ENCODE measurements at regions not wholly inside any gene's neighbourhood (a gene's known extent, or its start where the extent isn't known, plus 50 kb on each side); places are given as distances from the start of the nearest gene placed in this dataset.

DNA sequence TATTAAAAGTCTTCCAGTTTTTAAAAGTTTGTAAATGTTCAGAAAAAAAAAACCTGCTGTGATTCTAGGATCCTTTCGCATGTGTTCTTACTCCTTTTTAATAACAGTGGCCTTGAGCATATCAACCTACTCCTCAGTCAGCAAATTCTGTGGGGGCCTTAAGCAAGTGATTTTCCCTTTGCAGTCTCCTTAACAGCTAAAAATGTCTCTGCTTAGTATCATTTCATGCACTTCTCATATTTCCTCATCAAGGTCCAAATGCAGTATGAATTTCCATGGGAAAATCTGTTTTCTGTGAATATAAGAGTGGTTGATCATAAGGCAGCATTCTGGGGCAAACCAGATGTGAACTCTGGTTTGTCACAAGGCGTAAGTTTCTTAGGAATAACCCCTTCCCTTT, 2175.1 kb upstream of the PIK3C3 start:
- no peak overlapping the region for H3K4me3 ChIP-seq (IDR thresholded peaks at IDR 0.05; ENCODE audit: insufficient read depth, low read depth, low read length)
- no peak overlapping the region for H3K4me2 ChIP-seq
- no peaks in the 10 kb centered on the region for H3K4me1 ChIP-seq (ENCODE audit: low read depth, poor library complexity, severe bottlenecking)
- no peaks in the 10 kb centered on the region for H3K36me3 ChIP-seq (ENCODE audit: insufficient read depth)
- no peaks in the 10 kb centered on the region for H3K79me2 ChIP-seq (ENCODE audit: insufficient read depth, low read depth)
- TF ChIP-seq, protein P1, sequence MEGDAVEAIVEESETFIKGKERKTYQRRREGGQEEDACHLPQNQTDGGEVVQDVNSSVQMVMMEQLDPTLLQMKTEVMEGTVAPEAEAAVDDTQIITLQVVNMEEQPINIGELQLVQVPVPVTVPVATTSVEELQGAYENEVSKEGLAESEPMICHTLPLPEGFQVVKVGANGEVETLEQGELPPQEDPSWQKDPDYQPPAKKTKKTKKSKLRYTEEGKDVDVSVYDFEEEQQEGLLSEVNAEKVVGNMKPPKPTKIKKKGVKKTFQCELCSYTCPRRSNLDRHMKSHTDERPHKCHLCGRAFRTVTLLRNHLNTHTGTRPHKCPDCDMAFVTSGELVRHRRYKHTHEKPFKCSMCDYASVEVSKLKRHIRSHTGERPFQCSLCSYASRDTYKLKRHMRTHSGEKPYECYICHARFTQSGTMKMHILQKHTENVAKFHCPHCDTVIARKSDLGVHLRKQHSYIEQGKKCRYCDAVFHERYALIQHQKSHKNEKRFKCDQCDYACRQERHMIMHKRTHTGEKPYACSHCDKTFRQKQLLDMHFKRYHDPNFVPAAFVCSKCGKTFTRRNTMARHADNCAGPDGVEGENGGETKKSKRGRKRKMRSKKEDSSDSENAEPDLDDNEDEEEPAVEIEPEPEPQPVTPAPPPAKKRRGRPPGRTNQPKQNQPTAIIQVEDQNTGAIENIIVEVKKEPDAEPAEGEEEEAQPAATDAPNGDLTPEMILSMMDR (conservative IDR thresholded peaks at IDR 0.05; ENCODE audit: low read depth, low read length) = no peak
- no peak overlapping the region for H3K27ac ChIP-seq
- H3K27me3 ChIP-seq (ENCODE audit: insufficient read depth, low read depth) = no peaks in the 10 kb centered on the region
- H4K20me1 ChIP-seq (ENCODE audit: insufficient read depth) = no peaks in the 10 kb centered on the region
- no peak overlapping the region for H3K9ac ChIP-seq
- no peak overlapping the region for H2AFZ ChIP-seq (ENCODE audit: low read depth)

DNA sequence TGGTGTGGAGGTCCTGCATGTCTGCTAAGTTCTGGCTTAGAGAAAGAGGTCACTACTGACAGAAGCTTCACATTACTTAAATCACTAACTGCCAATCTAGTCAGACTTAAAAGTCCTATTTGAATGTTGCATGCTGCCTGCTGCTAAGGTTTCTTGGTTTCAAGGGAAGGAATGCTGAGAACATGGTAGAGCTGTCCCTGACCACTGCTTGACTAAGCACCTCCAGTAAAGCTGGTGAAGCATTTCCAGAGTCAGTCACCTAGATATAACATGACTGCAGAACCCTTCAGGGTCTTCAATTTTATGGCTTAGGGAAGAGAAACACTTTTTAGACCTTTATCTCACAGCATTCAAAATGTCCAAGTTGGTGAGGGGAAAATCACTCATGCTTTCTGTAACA, 2178.3 kb upstream of the PIK3C3 start:
- Histone ChIP-seq H3K27me3 (ENCODE audit: insufficient read depth, low read depth) (no peaks in the 10 kb centered on the region), H3K4me2 (no peak overlapping the region)

DNA sequence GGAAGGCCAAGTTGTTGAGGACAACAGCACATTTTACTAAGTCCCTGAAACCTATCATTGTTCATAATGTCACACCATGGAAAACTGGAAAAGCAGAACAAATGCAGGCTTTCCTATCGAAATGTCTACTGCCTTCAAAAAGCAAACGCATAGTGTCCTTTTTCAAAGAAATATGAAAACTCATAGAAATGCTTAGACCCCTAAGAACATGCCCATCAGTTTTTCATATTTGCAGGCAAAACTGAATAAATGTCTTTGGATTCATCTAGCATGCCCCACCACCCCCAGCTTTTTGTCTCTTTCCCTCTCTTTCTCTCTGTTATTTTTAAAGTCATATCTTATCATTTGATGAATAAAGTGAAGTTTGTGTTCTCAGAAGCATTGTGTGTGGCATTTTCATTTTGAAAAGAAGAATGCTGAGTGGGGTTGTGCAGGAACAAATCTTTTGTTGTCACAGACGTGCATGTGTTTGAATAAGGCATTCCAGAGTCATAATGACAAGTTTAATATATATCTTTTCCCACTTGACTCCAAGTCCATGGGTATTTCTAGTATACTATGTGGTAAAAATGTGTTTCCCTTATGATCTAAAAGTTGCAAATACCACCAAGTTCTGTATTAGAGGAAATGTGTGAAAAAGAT, 2180.0 kb upstream of the PIK3C3 start:
- Histone ChIP-seq H3K79me2 (ENCODE audit: insufficient read depth, low read depth) (no peaks in the 10 kb centered on the region), H3K36me3 (ENCODE audit: insufficient read depth) (no peaks in the 10 kb centered on the region), H3K4me3 (IDR thresholded peaks at IDR 0.05; ENCODE audit: insufficient read depth, low read depth, low read length) (no peak overlapping the region), H3K27ac (no peak overlapping the region), H3K27me3 (ENCODE audit: insufficient read depth, low read depth) (no peaks in the 10 kb centered on the region), H3K9ac (no peak overlapping the region), H3K4me1 (ENCODE audit: low read depth, poor library complexity, severe bottlenecking) (no peaks in the 10 kb centered on the region), H4K20me1 (ENCODE audit: insufficient read depth) (no peaks in the 10 kb centered on the region), H2AFZ (ENCODE audit: low read depth) (no peak overlapping the region), H3K4me2 (no peak overlapping the region)
- TF ChIP-seq, protein P1 (conservative IDR thresholded peaks at IDR 0.05; ENCODE audit: low read depth, low read length) = no peak

More for the DNA sequence above, 2178.3 kb upstream of the PIK3C3 start:
- H3K4me1 ChIP-seq (ENCODE audit: low read depth, poor library complexity, severe bottlenecking) = no peaks in the 10 kb centered on the region
- H2AFZ ChIP-seq (ENCODE audit: low read depth) = no peak overlapping the region
- H3K36me3 ChIP-seq (ENCODE audit: insufficient read depth) = no peaks in the 10 kb centered on the region
- H4K20me1 ChIP-seq (ENCODE audit: insufficient read depth) = no peaks in the 10 kb centered on the region
- H3K4me3 ChIP-seq (IDR thresholded peaks at IDR 0.05; ENCODE audit: insufficient read depth, low read depth, low read length) = no peak overlapping the region
- no peak overlapping the region for H3K9ac ChIP-seq
- no peaks in the 10 kb centered on the region for H3K79me2 ChIP-seq (ENCODE audit: insufficient read depth, low read depth)
- TF ChIP-seq, protein P1 (conservative IDR thresholded peaks at IDR 0.05; ENCODE audit: low read depth, low read length) = no peak
- no peak overlapping the region for H3K27ac ChIP-seq

DNA sequence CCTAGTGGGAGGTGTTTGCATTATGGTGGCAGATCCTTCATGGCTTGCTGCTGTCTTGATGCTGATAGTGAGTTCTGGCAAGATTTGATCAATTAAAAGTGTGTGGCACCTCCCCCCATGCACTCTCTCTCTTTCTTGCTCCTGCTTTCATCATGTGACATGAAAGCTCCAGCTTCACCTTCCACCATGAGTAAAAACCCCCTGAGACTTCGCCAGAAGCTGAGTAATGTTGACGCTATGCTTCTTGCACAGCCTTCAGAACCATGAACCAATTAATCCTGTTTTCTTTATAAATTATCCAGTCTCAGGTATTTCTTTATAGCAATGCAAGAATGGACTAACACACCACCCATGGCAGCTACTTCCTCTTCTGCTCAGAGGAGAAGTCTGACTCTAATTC, 2181.4 kb upstream of the PIK3C3 start:
- no peak overlapping the region for H3K4me3 ChIP-seq (IDR thresholded peaks at IDR 0.05; ENCODE audit: insufficient read depth, low read depth, low read length)
- H3K27me3 ChIP-seq (ENCODE audit: insufficient read depth, low read depth) = no peaks in the 10 kb centered on the region
- H3K9ac ChIP-seq = no peak overlapping the region
- no peaks in the 10 kb centered on the region for H3K36me3 ChIP-seq (ENCODE audit: insufficient read depth)
- H3K79me2 ChIP-seq (ENCODE audit: insufficient read depth, low read depth) = no peaks in the 10 kb centered on the region
- H3K4me1 ChIP-seq (ENCODE audit: low read depth, poor library complexity, severe bottlenecking) = no peaks in the 10 kb centered on the region
- no peak overlapping the region for H3K4me2 ChIP-seq
- no peak overlapping the region for H2AFZ ChIP-seq (ENCODE audit: low read depth)
- no peak overlapping the region for H3K27ac ChIP-seq
- TF ChIP-seq, protein P1 (conservative IDR thresholded peaks at IDR 0.05; ENCODE audit: low read depth, low read length) = no peak
- no peaks in the 10 kb centered on the region for H4K20me1 ChIP-seq (ENCODE audit: insufficient read depth)
